Activated T-cell treated with anti-CD3 and anti-CD28 coated beads for 4 hours (primary cell): ENCODE measurements at regions not wholly inside any gene's neighbourhood (a gene's known extent, or its start where the extent isn't known, plus 50 kb on each side); places are given as distances from the start of the nearest gene placed in this dataset.

Source experiments
- DNase-seq: peaks from one replicate; pipeline ENCODE4 v3.0.0-alpha.2; 2020

- DNase-seq: no peak
Observed at GRCh38 chr4:157854819-157855218, 318.0 kb downstream of the GASK1B start.

GRCh38 chr4:157840648-157841047, 332.2 kb downstream of the GASK1B start:
- DNase-seq: no peak

GRCh38 chr4:157840034-157840433, 332.8 kb downstream of the GASK1B start:
- DNase-seq: no peak

- DNase-seq: no peak
Observed at GRCh38 chr4:157838366-157838765, 334.5 kb downstream of the GASK1B start.

GRCh38 chr4:157837071-157837703, 335.6 kb downstream of the GASK1B start:
- DNase-seq: no peak

GRCh38 chr4:157832596-157832995, 340.2 kb downstream of the GASK1B start:
- no peak for DNase-seq

GRCh38 chr4:157824021-157824420, 348.8 kb downstream of the GASK1B start:
- DNase-seq: no peak

- DNase-seq: no peak
Observed at GRCh38 chr4:157821814-157822213, 351.0 kb downstream of the GASK1B start.

GRCh38 chr4:157819693-157820464, 352.9 kb downstream of the GASK1B start:
- no peak for DNase-seq

- no peak for DNase-seq
Observed at GRCh38 chr4:157818946-157819692, 353.7 kb downstream of the GASK1B start.

GRCh38 chr4:157810137-157810774, 362.6 kb downstream of the GASK1B start:
- DNase-seq: no peak

- DNase-seq: no peak
Observed at GRCh38 chr4:157808796-157809383, 363.9 kb downstream of the GASK1B start.

- DNase-seq: no peak
Observed at GRCh38 chr4:157806184-157806583, 366.6 kb downstream of the GASK1B start.

GRCh38 chr4:157804986-157805385, 367.8 kb downstream of the GASK1B start:
- DNase-seq: no peak

- no peak for DNase-seq
Observed at GRCh38 chr4:157803845-157804521, 368.8 kb downstream of the GASK1B start.

- no peak for DNase-seq
Observed at GRCh38 chr4:157803421-157803820, 369.4 kb downstream of the GASK1B start.

GRCh38 chr4:157795495-157795894, 377.3 kb downstream of the GASK1B start:
- DNase-seq: no peak

- DNase-seq: no peak
Observed at GRCh38 chr4:157792716-157793115, 380.1 kb downstream of the GASK1B start.

GRCh38 chr4:157791236-157791635, 381.6 kb downstream of the GASK1B start:
- DNase-seq: no peak

GRCh38 chr4:157787618-157788017, 385.2 kb downstream of the GASK1B start:
- DNase-seq: no peak

GRCh38 chr4:157781361-157781760, 391.5 kb downstream of the GASK1B start:
- no peak for DNase-seq

GRCh38 chr4:157779081-157779480, 393.7 kb downstream of the GASK1B start:
- DNase-seq: no peak
